ENCODE measurements at regions not wholly inside any gene's neighbourhood (a gene's known extent, or its start where the extent isn't known, plus 50 kb on each side); places are given as distances from the start of the nearest gene placed in this dataset.

- TF ChIP-seq CTCF (IDR thresholded peaks at IDR 0.05) (no peak), POLR2AphosphoS5 (IDR thresholded peaks at IDR 0.05; ENCODE audit: low read depth, low read length) (no peak), TCF7L2 (IDR thresholded peaks at IDR 0.05; ENCODE audit: low read depth, low read length) (no peak), REST (IDR thresholded peaks at IDR 0.05; ENCODE audit: insufficient read depth in 1 of 2, low read depth in 2 of 2, low read length in 1 of 2) (no peak)
Observed at GRCh38 chr18:71233177-71233576, 944.3 kb downstream of the SOCS6 start.
